HEK293 (cell line): ENCODE measurements at regions not wholly inside any gene's neighbourhood (a gene's known extent, or its start where the extent isn't known, plus 50 kb on each side); places are given as distances from the start of the nearest gene placed in this dataset.

Experiments
- CTCF ChIA-PET: fragments of 350-600 bp; formaldehyde crosslinking; extraction: SDS; loops from one replicate; lab custom pipeline; 2021; ENCODE audit warnings: antibody characterized with exemption; lab: Yijun Ruan, JAX
- POLR2A ChIA-PET: fragments of 300-600 bp; formaldehyde crosslinking; extraction: SDS; loops from one replicate; lab custom pipeline; 2020; ENCODE audit warnings: antibody characterized with exemption, inconsistent platforms; lab: Yijun Ruan, JAX
- H3K27ac ChIP-seq: fragments of 200-500 bp; sonication (Bioruptor generic); 2 replicates; pipeline ENCODE4 v1.5.1; 2014; ENCODE audit warnings: low read depth, low read length, control low read depth, inconsistent platforms; ENCODE audit errors: extremely low read depth
- H3K36me3 ChIP-seq, 2 experiments: fragments of 200-500 bp in 1 of 2; sonication (Bioruptor generic) in 1 of 2; 1 replicate in 1 of 2; 2 replicates in 1 of 2; pipeline ENCODE4 v1.5.1; 2014 to 2017; ENCODE audit warnings: inconsistent platforms in 2 of 2, low read length in 2 of 2; ENCODE audit not compliant: control insufficient read depth in 2 of 2, insufficient read depth in 1 of 2
- H3K4me1 ChIP-seq: fragments of 200-500 bp; sonication (Bioruptor generic); 2 replicates; pipeline ENCODE4 v1.5.1; 2014; ENCODE audit warnings: mild to moderate bottlenecking, low read length, inconsistent platforms; ENCODE audit not compliant: control insufficient read depth, insufficient read depth
- H3K4me3 ChIP-seq: 2 replicates; pipeline ENCODE4 v1.5.1; 2011; ENCODE audit warnings: low read depth, mild to moderate bottlenecking, control low read depth, low read length, moderate library complexity
- H3K9me3 ChIP-seq: fragments of 200-500 bp; sonication (Bioruptor generic); 2 replicates; pipeline ENCODE4 v1.5.1; 2014; ENCODE audit warnings: low read depth, low read length, inconsistent platforms; ENCODE audit not compliant: control insufficient read depth, insufficient read depth
- HIC1 ChIP-seq: fragments of 450-650 bp; formaldehyde crosslinking; IDR thresholded peaks from 2 replicates; pipeline ENCODE4 v1.5.1; 2016; ENCODE audit warnings: missing biosample characterization, missing genetic modification characterization
- OSR2 ChIP-seq: fragments of 450-650 bp; formaldehyde crosslinking; IDR thresholded peaks from 2 replicates; pipeline ENCODE4 v1.5.1; 2016; ENCODE audit warnings: missing biosample characterization, missing genetic modification characterization
- OVOL3 ChIP-seq: fragments of 450-650 bp; formaldehyde crosslinking; IDR thresholded peaks from 2 replicates; pipeline ENCODE4 v1.5.1; 2016; ENCODE audit warnings: missing biosample characterization, missing genetic modification characterization
- ZNF112 ChIP-seq: fragments of 450-650 bp; formaldehyde crosslinking; IDR thresholded peaks from 2 replicates; pipeline ENCODE4 v1.5.0; 2017; ENCODE audit warnings: missing biosample characterization, missing genetic modification characterization
- ZNF148 ChIP-seq: fragments of 450-650 bp; formaldehyde crosslinking; IDR thresholded peaks from 2 replicates; pipeline ENCODE4 v1.5.0; 2017; ENCODE audit warnings: missing biosample characterization, missing genetic modification characterization, borderline replicate concordance
- ZNF335 ChIP-seq: fragments of 450-650 bp; formaldehyde crosslinking; conservative IDR thresholded peaks from 2 replicates; pipeline ENCODE4 v1.5.1; 2016; ENCODE audit warnings: missing biosample characterization, missing genetic modification characterization
- ZNF404 ChIP-seq: fragments of 450-650 bp; formaldehyde crosslinking; IDR thresholded peaks from 2 replicates; pipeline ENCODE4 v1.5.1; 2017; ENCODE audit warnings: missing biosample characterization, missing genetic modification characterization
- ZNF555 ChIP-seq: fragments of 450-650 bp; formaldehyde crosslinking; conservative IDR thresholded peaks from 2 replicates; pipeline ENCODE4 v1.5.1; 2017; ENCODE audit warnings: missing biosample characterization, mild to moderate bottlenecking, missing genetic modification characterization, inconsistent platforms
- ZNF600 ChIP-seq: fragments of 450-650 bp; formaldehyde crosslinking; IDR thresholded peaks from 2 replicates; pipeline ENCODE4 v1.5.1; 2016; ENCODE audit warnings: missing biosample characterization, missing genetic modification characterization
- ZNF610 ChIP-seq: fragments of 450-650 bp; formaldehyde crosslinking; IDR thresholded peaks from 2 replicates; pipeline ENCODE4 v1.5.1; 2016; ENCODE audit warnings: missing biosample characterization, missing genetic modification characterization, borderline replicate concordance
- ZNF670 ChIP-seq: fragments of 450-650 bp; formaldehyde crosslinking; IDR thresholded peaks from 2 replicates; pipeline ENCODE4 v1.5.1; 2016; ENCODE audit warnings: missing biosample characterization, missing genetic modification characterization, low read depth
- ZNF692 ChIP-seq: fragments of 450-650 bp; formaldehyde crosslinking; IDR thresholded peaks from 2 replicates; pipeline ENCODE4 v1.5.1; 2016; ENCODE audit warnings: missing biosample characterization, missing genetic modification characterization
- ZNF830 ChIP-seq: fragments of 450-650 bp; IDR thresholded peaks from 2 replicates; pipeline ENCODE4 v1.5.0; 2018; ENCODE audit warnings: missing biosample characterization, missing genetic modification characterization, low read depth, mild to moderate bottlenecking, moderate library complexity
- TF ChIP-seq, protein P1 (sequence below): fragments of 450-650 bp; formaldehyde crosslinking; IDR thresholded peaks from 2 replicates; pipeline ENCODE4 v1.5.1; 2016; ENCODE audit warnings: missing biosample characterization, missing genetic modification characterization

DNA sequence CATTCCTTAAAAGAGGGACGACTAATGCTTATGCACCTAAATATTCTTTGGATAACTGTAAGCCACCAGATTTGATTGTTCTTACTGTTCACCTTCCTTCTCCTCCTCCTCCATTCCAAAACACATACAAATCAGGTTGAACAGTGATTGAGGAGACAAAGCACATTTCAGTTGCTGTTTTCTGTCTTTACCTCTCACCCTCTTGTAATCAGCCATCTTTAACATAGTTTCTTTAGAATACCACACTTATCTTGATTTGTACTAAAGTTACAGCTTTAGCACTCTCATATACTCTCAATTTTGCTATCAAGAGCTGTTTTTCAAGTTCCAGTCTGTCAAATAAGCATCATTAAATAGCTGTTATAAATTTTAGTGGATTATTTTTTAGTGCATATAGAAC, 338.3 kb upstream of the RGS6 start:
- Histone ChIP-seq H3K36me3 (no peaks in the 10 kb centered on the region; a peak in 1 of 3 replicates), H3K4me3 (no peak overlapping the region), H3K27ac (no peak overlapping the region), H3K4me1 (peaks cover 20% of the 10 kb centered on the region), H3K9me3 (no peaks in the 10 kb centered on the region)
- TF ChIP-seq ZNF555 (tag by site-specific recombination) (no peak), ZNF404 (tag by site-specific recombination) (no peak), OVOL3 (tag by site-specific recombination) (no peak), ZNF112 (tag by site-specific recombination) (no peak), ZNF148 (no peak)
- POLR2A ChIA-PET: no interaction called here
- CTCF ChIA-PET: interaction anchor here (0.6 kb wide), 1 partner anchor 151 kb away, joined by 6 read pairs; no protein-coding TSS in a partner anchor

DNA sequence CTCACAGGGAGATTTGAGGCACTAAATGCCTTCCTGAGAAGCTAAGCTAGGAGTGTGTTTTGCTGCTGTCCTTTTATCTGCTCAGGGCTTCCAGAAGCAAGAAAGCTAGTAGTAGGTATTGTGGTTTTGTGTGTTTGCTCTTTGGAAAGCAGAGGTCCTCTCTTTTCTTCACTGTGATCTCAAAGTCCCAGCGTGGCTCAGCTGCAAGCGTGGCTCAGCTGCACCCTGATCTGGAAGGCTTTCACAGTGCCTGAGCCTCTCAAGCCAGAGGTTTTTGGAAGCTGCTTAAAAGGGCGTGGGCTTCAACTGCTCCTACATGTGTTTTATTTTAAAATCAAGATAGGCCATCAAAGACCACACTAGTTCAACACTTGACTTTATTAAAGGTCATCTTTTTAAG, 337.4 kb upstream of the RGS6 start:
- Histone ChIP-seq H3K27ac (no peak overlapping the region), H3K4me3 (no peak overlapping the region), H3K36me3 (no peaks in the 10 kb centered on the region; a peak in 1 of 3 replicates), H3K9me3 (no peaks in the 10 kb centered on the region), H3K4me1 (peaks cover 20% of the 10 kb centered on the region)
- POLR2A ChIA-PET: interaction anchor here (0.7 kb wide), 1 partner anchor 19 kb away, joined by 4 read pairs; no protein-coding TSS in a partner anchor
- TF ChIP-seq ZNF600 (tag by site-specific recombination) (peak; percentile 14; the same call in 1 of the 2 replicates), ZNF335 (tag by site-specific recombination) (0 out of 2 replicates have a peak, but pooled peaks have one; percentile 27), ZNF692 (tag by site-specific recombination) (0 out of 2 replicates have a peak, but pooled peaks have one; percentile 42), OSR2 (tag by site-specific recombination) (no peak)
- CTCF ChIA-PET: interaction anchor here (1.4 kb wide), 1 partner anchor 32 kb away, joined by 3 read pairs; no protein-coding TSS in a partner anchor

DNA sequence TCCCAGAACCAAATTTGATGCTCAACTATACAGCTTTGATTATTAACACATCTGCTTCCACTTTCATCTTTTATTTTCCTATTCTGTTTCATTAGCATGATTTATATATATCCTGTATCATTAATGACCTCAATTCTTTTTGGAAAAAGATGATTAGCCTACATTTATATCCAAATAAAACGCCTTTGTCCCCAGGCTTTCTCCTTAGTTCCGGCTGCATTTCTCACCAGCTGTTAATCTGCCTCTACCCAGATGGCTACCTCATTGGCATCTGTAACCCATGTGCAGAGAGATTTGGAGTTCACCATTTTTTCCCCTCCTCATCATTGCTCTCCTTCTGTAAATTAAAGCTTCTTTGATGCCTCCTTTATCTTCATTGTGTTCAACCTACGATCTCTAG, 336.8 kb upstream of the RGS6 start:
- no peak overlapping the region for H3K4me3 ChIP-seq
- H3K27ac ChIP-seq: no peak overlapping the region
- TF ChIP-seq HIC1 (no peak), ZNF610 (tag by site-specific recombination) (no peak), ZNF670 (tag by site-specific recombination) (no peak), ZNF830 (tag by site-specific recombination) (no peak)
- TF ChIP-seq, protein P1, sequence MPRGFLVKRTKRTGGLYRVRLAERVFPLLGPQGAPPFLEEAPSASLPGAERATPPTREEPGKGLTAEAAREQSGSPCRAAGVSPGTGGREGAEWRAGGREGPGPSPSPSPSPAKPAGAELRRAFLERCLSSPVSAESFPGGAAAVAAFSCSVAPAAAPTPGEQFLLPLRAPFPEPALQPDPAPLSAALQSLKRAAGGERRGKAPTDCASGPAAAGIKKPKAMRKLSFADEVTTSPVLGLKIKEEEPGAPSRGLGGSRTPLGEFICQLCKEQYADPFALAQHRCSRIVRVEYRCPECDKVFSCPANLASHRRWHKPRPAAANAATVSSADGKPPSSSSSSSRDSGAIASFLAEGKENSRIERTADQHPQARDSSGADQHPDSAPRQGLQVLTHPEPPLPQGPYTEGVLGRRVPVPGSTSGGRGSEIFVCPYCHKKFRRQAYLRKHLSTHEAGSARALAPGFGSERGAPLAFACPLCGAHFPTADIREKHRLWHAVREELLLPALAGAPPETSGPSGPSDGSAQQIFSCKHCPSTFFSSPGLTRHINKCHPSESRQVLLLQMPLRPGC (tag by site-specific recombination): no peak
- ChIA-PET POLR2A (interaction anchor here (0.7 kb wide), 1 partner anchor 19 kb away, joined by 4 read pairs; no protein-coding TSS in a partner anchor), CTCF (interaction anchor here (1.4 kb wide), 1 partner anchor 31 kb away, joined by 3 read pairs; no protein-coding TSS in a partner anchor)
- H3K4me1 ChIP-seq: peaks cover 20% of the 10 kb centered on the region
- no peaks in the 10 kb centered on the region; the same call in 1 of the 2 replicates for H3K9me3 ChIP-seq
- H3K36me3 ChIP-seq: no peaks in the 10 kb centered on the region; a peak in 1 of 3 replicates
